BE2C (cell line): ENCODE measurements at regions not wholly inside any gene's neighbourhood (a gene's known extent, or its start where the extent isn't known, plus 50 kb on each side); places are given as distances from the start of the nearest gene placed in this dataset.
A peak's percentile ranks its signal among the peaks of the same experiment; 100 is the strongest.

Source experiments
- DNase-seq: peaks from one replicate; pipeline ENCODE4 v3.0.0-alpha.2; 2020
- H3K27me3 ChIP-seq: fragments of 250-450 bp; sonication (Bioruptor Pico); 2 replicates; pipeline ENCODE4 v1.5.1; 2020; ENCODE audit warnings: mild to moderate bottlenecking
- H3K36me3 ChIP-seq: fragments of 250-450 bp; sonication (Bioruptor Pico); 2 replicates; pipeline ENCODE4 v1.5.1; 2020; ENCODE audit warnings: mild to moderate bottlenecking
- H3K4me1 ChIP-seq: fragments of 250-450 bp; sonication (Bioruptor Pico); 2 replicates; pipeline ENCODE4 v1.5.1; 2020
- H3K4me3 ChIP-seq: 2 replicates; pipeline ENCODE4 v1.5.1; 2011; ENCODE audit warnings: low read depth, low read length
- H3K9me3 ChIP-seq: fragments of 250-450 bp; sonication (Bioruptor Pico); 2 replicates; pipeline ENCODE4 v1.5.1; 2020
- TF ChIP-seq, protein P1 (sequence below): IDR thresholded peaks from 2 replicates; pipeline ENCODE4 v1.5.1; 2012; ENCODE audit warnings: mild to moderate bottlenecking, low read depth, low read length

- no peak overlapping the region for H3K4me3 ChIP-seq
- TF ChIP-seq, protein P1, sequence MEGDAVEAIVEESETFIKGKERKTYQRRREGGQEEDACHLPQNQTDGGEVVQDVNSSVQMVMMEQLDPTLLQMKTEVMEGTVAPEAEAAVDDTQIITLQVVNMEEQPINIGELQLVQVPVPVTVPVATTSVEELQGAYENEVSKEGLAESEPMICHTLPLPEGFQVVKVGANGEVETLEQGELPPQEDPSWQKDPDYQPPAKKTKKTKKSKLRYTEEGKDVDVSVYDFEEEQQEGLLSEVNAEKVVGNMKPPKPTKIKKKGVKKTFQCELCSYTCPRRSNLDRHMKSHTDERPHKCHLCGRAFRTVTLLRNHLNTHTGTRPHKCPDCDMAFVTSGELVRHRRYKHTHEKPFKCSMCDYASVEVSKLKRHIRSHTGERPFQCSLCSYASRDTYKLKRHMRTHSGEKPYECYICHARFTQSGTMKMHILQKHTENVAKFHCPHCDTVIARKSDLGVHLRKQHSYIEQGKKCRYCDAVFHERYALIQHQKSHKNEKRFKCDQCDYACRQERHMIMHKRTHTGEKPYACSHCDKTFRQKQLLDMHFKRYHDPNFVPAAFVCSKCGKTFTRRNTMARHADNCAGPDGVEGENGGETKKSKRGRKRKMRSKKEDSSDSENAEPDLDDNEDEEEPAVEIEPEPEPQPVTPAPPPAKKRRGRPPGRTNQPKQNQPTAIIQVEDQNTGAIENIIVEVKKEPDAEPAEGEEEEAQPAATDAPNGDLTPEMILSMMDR = no peak
- H3K9me3 ChIP-seq = no peaks in the 10 kb centered on the region
- H3K27me3 ChIP-seq = no peaks in the 10 kb centered on the region
- DNase-seq = no peak
- no peaks in the 10 kb centered on the region for H3K4me1 ChIP-seq
- H3K36me3 ChIP-seq = no peaks in the 10 kb centered on the region
Observed at GRCh38 chr7:85875398-85875797, 688.5 kb upstream of the SEMA3D start.

GRCh38 chr7:85866540-85866939 is 679.7 kb upstream of the SEMA3D start:
- DNase-seq = no peak
- Histone ChIP-seq H3K9me3 (no peaks in the 10 kb centered on the region), H3K27me3 (peaks cover 3% of the 10 kb centered on the region; the same call in 1 of the 2 replicates), H3K4me3 (no peak overlapping the region), H3K4me1 (no peaks in the 10 kb centered on the region), H3K36me3 (no peaks in the 10 kb centered on the region)
- TF ChIP-seq, protein P1 = no peak

- H3K27me3 ChIP-seq = no peaks in the 10 kb centered on the region
- H3K9me3 ChIP-seq = no peaks in the 10 kb centered on the region
- TF ChIP-seq, protein P1 = peak; percentile 58
- no peak overlapping the region for H3K4me3 ChIP-seq
- no peaks in the 10 kb centered on the region for H3K36me3 ChIP-seq
- no peaks in the 10 kb centered on the region for H3K4me1 ChIP-seq
- no peak for DNase-seq
Observed at GRCh38 chr7:85851571-85852193, 664.8 kb upstream of the SEMA3D start.

DNA sequence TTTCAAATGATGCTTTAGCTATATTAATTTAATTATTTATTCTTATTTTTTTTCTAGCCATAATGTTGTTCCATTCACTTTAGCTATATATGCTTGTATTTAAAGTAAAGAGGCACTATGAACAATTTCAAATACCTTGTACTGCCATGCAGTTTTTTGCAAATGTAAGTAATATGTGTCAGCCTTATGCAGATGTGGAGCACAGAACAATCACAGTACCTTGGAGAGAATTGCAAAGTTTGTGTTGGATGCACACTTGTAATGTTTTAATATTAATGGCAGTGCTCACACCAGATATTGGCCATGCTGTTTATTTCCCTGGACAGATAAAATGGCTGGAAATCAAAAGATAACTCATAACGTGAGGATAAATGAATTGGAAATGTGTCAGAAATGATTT is 663.5 kb upstream of the SEMA3D start:
- Histone ChIP-seq H3K4me3 (no peak overlapping the region), H3K9me3 (no peaks in the 10 kb centered on the region), H3K36me3 (no peaks in the 10 kb centered on the region), H3K4me1 (no peaks in the 10 kb centered on the region), H3K27me3 (no peaks in the 10 kb centered on the region)
- DNase-seq = no peak
- TF ChIP-seq, protein P1 = no peak

DNA sequence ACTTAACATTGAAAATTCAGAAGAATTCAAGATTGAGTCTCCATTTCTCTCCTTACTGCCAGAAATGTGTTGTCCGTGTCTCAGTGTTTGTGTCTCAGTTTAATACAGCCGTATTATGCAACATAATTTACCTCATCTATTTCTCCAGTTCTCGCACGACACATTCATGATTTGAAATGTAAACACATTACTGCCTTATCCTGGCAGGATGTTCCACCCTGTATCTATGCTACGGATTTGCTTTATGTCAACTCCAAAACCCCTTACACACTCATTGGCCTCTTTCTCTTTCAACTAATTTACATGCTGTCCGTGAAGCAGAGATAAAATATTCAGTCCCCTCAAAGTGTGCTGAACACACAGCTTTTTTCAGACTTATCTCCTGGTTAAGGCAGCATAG is 653.7 kb upstream of the SEMA3D start:
- H3K36me3 ChIP-seq = no peaks in the 10 kb centered on the region
- H3K4me3 ChIP-seq = no peak overlapping the region
- H3K27me3 ChIP-seq = no peaks in the 10 kb centered on the region
- TF ChIP-seq, protein P1 = no peak
- no peak for DNase-seq
- no peaks in the 10 kb centered on the region for H3K9me3 ChIP-seq
- no peaks in the 10 kb centered on the region for H3K4me1 ChIP-seq

- no peak for DNase-seq
- TF ChIP-seq, protein P1 = no peak
- Histone ChIP-seq H3K4me1 (peaks cover 5% of the 10 kb centered on the region; the same call in 1 of the 2 replicates), H3K36me3 (no peaks in the 10 kb centered on the region), H3K9me3 (no peaks in the 10 kb centered on the region), H3K27me3 (no peaks in the 10 kb centered on the region), H3K4me3 (no peak overlapping the region)
Observed at GRCh38 chr7:85833066-85833465, 646.2 kb upstream of the SEMA3D start.
